ENCODE measurements at regions not wholly inside any gene's neighbourhood (a gene's known extent, or its start where the extent isn't known, plus 50 kb on each side); places are given as distances from the start of the nearest gene placed in this dataset.

GRCh38 chr2:239862613-239863012 lies 162.5 kb downstream of the NDUFA10 start:
- TF ChIP-seq CTCF (IDR thresholded peaks at IDR 0.05; ENCODE audit: low read depth, low read length, missing input control) (no peak), MAX (IDR thresholded peaks at IDR 0.05) (no peak), GABPA (IDR thresholded peaks at IDR 0.05 in 1 of 2, conservative IDR thresholded peaks at IDR 0.05 in 1 of 2) (no peak), REST (IDR thresholded peaks at IDR 0.05) (no peak), RAD21 (IDR thresholded peaks at IDR 0.05) (no peak), JUND (IDR thresholded peaks at IDR 0.05) (no peak), SP1 (IDR thresholded peaks at IDR 0.05) (no peak), TAF1 (conservative IDR thresholded peaks at IDR 0.05) (no peak)

Data from liver (tissue), 3 donors.